GM23248 (cell line): ENCODE measurements at regions not wholly inside any gene's neighbourhood (a gene's known extent, or its start where the extent isn't known, plus 50 kb on each side); places are given as distances from the start of the nearest gene placed in this dataset.

ENCODE experiments used
- DNase-seq: peaks from one replicate; pipeline ENCODE4 v3.0.0-alpha.2; 2015
- H2AFZ ChIP-seq: fragments of 200-600 bp; sonication (generic); 2 replicates; pipeline ENCODE4 v1.6.1; 2016; ENCODE audit warnings: antibody characterized with exemption
- H3F3A ChIP-seq: fragments of 200-600 bp; sonication (generic); 2 replicates; pipeline ENCODE4 v1.6.1; 2016; ENCODE audit warnings: mild to moderate bottlenecking, antibody characterized with exemption, mixed run types; ENCODE audit not compliant: insufficient read depth
- H3K27ac ChIP-seq: fragments of 200-600 bp; sonication (generic); 2 replicates; pipeline ENCODE4 v1.5.1; 2016; ENCODE audit warnings: mild to moderate bottlenecking
- H3K27me3 ChIP-seq: fragments of 200-600 bp; sonication (generic); replicated peaks from 2 replicates; pipeline ENCODE4 v1.6.1; 2016; ENCODE audit warnings: mild to moderate bottlenecking; ENCODE audit not compliant: insufficient read depth
- H3K36me3 ChIP-seq: fragments of 200-600 bp; sonication (generic); 2 replicates; pipeline ENCODE4 v1.6.1; 2016; ENCODE audit warnings: low read depth, mild to moderate bottlenecking
- H3K4me1 ChIP-seq: fragments of 200-600 bp; sonication (generic); 2 replicates; pipeline ENCODE4 v1.6.1; 2016; ENCODE audit warnings: mild to moderate bottlenecking; ENCODE audit not compliant: insufficient read depth
- H3K4me2 ChIP-seq: fragments of 200-600 bp; sonication (generic); one replicate; pipeline ENCODE4 v1.6.1; 2016; ENCODE audit warnings: mild to moderate bottlenecking; ENCODE audit not compliant: unreplicated experiment
- H3K4me3 ChIP-seq: fragments of 200-600 bp; sonication (generic); 2 replicates; pipeline ENCODE4 v1.5.1; 2016; ENCODE audit warnings: mild to moderate bottlenecking
- H3K79me2 ChIP-seq: fragments of 200-600 bp; sonication (generic); 2 replicates; pipeline ENCODE4 v1.6.1; 2016; ENCODE audit warnings: mild to moderate bottlenecking; ENCODE audit not compliant: insufficient read depth
- H3K9ac ChIP-seq: fragments of 200-600 bp; sonication (generic); 2 replicates; pipeline ENCODE4 v1.6.1; 2016; ENCODE audit warnings: mild to moderate bottlenecking
- H3K9me2 ChIP-seq: fragments of 200-600 bp; sonication (generic); 2 replicates; pipeline ENCODE4 v1.6.1; 2016; ENCODE audit warnings: mixed run types, mild to moderate bottlenecking, moderate library complexity; ENCODE audit not compliant: insufficient read depth
- H3K9me3 ChIP-seq: fragments of 200-600 bp; sonication (generic); one replicate; pipeline ENCODE4 v1.6.1; 2017; ENCODE audit warnings: low read depth
- H4K20me1 ChIP-seq: fragments of 200-600 bp; sonication (generic); 2 replicates; pipeline ENCODE4 v1.6.0; 2016; ENCODE audit not compliant: insufficient read depth
- EZH2 ChIP-seq: fragments of 200-600 bp; sonication (generic); IDR thresholded peaks from 2 replicates; pipeline ENCODE4 v1.6.1; 2018; ENCODE audit warnings: antibody characterized with exemption, mild to moderate bottlenecking; ENCODE audit not compliant: insufficient read depth, poor library complexity, severe bottlenecking
- EZH2phosphoT487 ChIP-seq: fragments of 200-600 bp; sonication (generic); IDR thresholded peaks from 2 replicates; pipeline ENCODE4 v1.6.1; 2018; ENCODE audit warnings: antibody characterized with exemption, moderate library complexity, mild to moderate bottlenecking, low read depth; ENCODE audit not compliant: insufficient read depth
- WGBS, 2 experiments: methylation state at CpG; one replicate each; pipeline ENCODE4 v1.1.6; 2015 to 2017; ENCODE audit warnings: low lambda C conversion rate in 2 of 2, low coverage in 1 of 2; ENCODE audit errors: missing lambda C conversion rate in 2 of 2; 5-methylcytosine and 5-hydroxymethylcytosine counted together
- in situ Hi-C: fragments of 300-500 bp; cut with MboI; formaldehyde crosslinking; loops from 2 replicates; pipeline ENCODE4 v1.15.0; 2020

- DNase-seq = no peak
- Histone ChIP-seq H3K4me3 (no peak overlapping the region), H2AFZ (no peak overlapping the region), H4K20me1 (no peaks in the 10 kb centered on the region), H3K36me3 (no peaks in the 10 kb centered on the region), H3F3A (no peaks in the 10 kb centered on the region), H3K27ac (no peak overlapping the region), H3K9me3 (no peaks in the 10 kb centered on the region), H3K4me1 (no peaks in the 10 kb centered on the region), H3K79me2 (no peaks in the 10 kb centered on the region), H3K9ac (no peak overlapping the region), H3K4me2 (no peak overlapping the region), H3K27me3 (peaks cover 5% of the 10 kb centered on the region; the same call in 1 of the 2 replicates), H3K9me2 (no peaks in the 10 kb centered on the region)
- 88 to 92% methylated on average over 1 of the region's 1 CpG for WGBS, 2 experiments
- in situ Hi-C loops = no loop called here
- TF ChIP-seq EZH2 (no peak), EZH2phosphoT487 (no peak)
Observed at GRCh38 chr3:178455946-178456345, 80.3 kb upstream of the KCNMB2 start.

DNA sequence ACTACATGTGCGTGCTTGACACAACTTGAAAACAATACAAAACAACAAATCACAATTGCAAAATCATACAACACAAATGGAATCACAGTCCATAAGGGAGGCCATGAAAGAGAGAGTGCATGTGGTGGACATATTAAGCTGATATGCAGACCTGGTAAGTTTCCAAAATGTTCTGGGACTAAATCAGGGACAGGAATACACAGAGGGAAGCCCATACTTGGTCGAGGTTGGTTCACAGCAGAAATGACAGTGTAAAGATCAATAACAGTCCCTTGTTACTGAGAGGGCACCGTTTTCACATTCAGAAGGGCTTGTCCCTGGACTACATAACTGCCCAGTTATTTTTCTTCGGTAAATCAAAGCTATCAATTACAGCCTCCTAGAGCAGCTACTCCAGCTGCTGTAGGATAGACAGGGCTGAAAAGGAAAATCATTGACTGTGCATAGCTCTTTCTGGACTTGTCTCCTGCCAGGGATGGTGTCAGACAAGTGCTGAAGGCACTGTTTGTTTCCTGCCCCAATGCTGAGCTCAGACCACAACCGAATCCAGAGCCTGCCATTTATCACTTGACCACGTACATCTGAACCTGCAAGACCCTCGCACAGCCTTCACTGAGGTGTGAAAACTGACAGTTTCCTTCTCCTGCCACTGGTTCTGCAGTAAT is 79.5 kb upstream of the KCNMB2 start:
- in situ Hi-C loops = no loop called here
- no peak for DNase-seq
- WGBS, 2 experiments = 32 to 38% methylated on average over 7 of the region's 7 CpGs
- Histone ChIP-seq H3F3A (no peaks in the 10 kb centered on the region), H3K9me2 (no peaks in the 10 kb centered on the region), H3K79me2 (no peaks in the 10 kb centered on the region), H3K9me3 (no peaks in the 10 kb centered on the region), H3K4me2 (no peak overlapping the region), H3K9ac (no peak overlapping the region), H4K20me1 (no peaks in the 10 kb centered on the region), H3K4me1 (no peaks in the 10 kb centered on the region), H3K36me3 (no peaks in the 10 kb centered on the region), H3K4me3 (no peak overlapping the region), H3K27ac (no peak overlapping the region), H3K27me3 (peaks cover 5% of the 10 kb centered on the region; the same call in 1 of the 2 replicates), H2AFZ (no peak overlapping the region)
- TF ChIP-seq EZH2phosphoT487 (no peak), EZH2 (no peak)

GRCh38 chr3:178457511-178457910 is 78.7 kb upstream of the KCNMB2 start:
- no peak for DNase-seq
- TF ChIP-seq EZH2 (no peak), EZH2phosphoT487 (no peak)
- 24 to 33% methylated on average over 2 of the region's 2 CpGs for WGBS, 2 experiments
- no peaks in the 10 kb centered on the region for H3K9me2 ChIP-seq
- H3F3A ChIP-seq = no peaks in the 10 kb centered on the region
- H3K4me3 ChIP-seq = no peak overlapping the region
- H4K20me1 ChIP-seq = no peaks in the 10 kb centered on the region
- in situ Hi-C loops = no loop called here
- peaks cover 5% of the 10 kb centered on the region; the same call in 1 of the 2 replicates for H3K27me3 ChIP-seq
- no peaks in the 10 kb centered on the region for H3K79me2 ChIP-seq
- H3K9me3 ChIP-seq = no peaks in the 10 kb centered on the region
- no peak overlapping the region for H3K4me2 ChIP-seq
- no peak overlapping the region for H3K27ac ChIP-seq
- no peaks in the 10 kb centered on the region for H3K4me1 ChIP-seq
- no peaks in the 10 kb centered on the region for H3K36me3 ChIP-seq
- no peak overlapping the region for H3K9ac ChIP-seq
- H2AFZ ChIP-seq = no peak overlapping the region

DNA sequence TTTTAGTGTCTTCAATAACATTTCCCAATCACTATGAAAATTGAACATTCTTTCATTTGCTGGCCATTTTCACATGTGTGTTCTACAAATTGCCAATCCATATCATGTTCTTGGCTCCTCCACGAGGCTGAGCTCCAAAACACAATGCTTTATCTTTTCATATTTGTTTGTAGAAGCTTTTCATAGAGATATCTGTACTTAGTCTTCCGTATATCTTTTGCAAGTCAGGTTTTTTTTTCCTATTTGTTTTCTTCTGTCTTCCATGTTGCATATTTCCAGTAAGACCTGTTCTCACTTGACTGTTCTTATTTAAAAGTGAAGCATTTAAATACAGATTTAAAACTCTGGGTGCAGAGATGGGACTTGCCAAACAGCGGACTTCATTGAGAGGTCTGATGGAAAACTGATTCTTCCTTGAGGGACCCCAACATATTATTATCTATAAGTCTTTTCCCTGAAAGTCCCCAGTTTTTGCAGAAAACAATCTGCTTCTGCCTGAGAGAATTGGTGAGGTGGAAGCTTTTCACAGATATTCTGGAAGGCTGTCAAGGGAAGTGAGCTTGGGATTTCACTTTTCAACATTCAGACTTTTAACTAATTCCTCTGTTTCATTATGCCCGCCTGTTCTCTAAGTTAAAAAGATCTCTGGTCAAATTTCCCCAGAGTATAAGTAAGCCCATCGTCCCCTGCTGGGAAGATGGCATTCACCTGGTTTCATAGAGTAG is 77.8 kb upstream of the KCNMB2 start:
- H3K27me3 ChIP-seq = peaks cover 5% of the 10 kb centered on the region; the same call in 1 of the 2 replicates
- TF ChIP-seq EZH2phosphoT487 (no peak), EZH2 (no peak)

More for the DNA sequence above, 77.8 kb upstream of the KCNMB2 start:
- no peak for DNase-seq
- no peak overlapping the region for H3K4me3 ChIP-seq
- H2AFZ ChIP-seq = no peak overlapping the region
- H3F3A ChIP-seq = no peaks in the 10 kb centered on the region
- no peaks in the 10 kb centered on the region for H3K79me2 ChIP-seq
- H3K9me3 ChIP-seq = no peaks in the 10 kb centered on the region
- H3K27ac ChIP-seq = no peak overlapping the region
- H3K4me2 ChIP-seq = no peak overlapping the region
- no peak overlapping the region for H3K9ac ChIP-seq
- no peaks in the 10 kb centered on the region for H3K4me1 ChIP-seq
- no peaks in the 10 kb centered on the region for H3K9me2 ChIP-seq
- no peaks in the 10 kb centered on the region for H4K20me1 ChIP-seq
- in situ Hi-C loops = no loop called here
- H3K36me3 ChIP-seq = no peaks in the 10 kb centered on the region
- WGBS, 2 experiments = 42 to 43% methylated on average over 5 of the region's 5 CpGs
